ENCODE measurements at regions not wholly inside any gene's neighbourhood (a gene's known extent, or its start where the extent isn't known, plus 50 kb on each side); places are given as distances from the start of the nearest gene placed in this dataset.

DNA sequence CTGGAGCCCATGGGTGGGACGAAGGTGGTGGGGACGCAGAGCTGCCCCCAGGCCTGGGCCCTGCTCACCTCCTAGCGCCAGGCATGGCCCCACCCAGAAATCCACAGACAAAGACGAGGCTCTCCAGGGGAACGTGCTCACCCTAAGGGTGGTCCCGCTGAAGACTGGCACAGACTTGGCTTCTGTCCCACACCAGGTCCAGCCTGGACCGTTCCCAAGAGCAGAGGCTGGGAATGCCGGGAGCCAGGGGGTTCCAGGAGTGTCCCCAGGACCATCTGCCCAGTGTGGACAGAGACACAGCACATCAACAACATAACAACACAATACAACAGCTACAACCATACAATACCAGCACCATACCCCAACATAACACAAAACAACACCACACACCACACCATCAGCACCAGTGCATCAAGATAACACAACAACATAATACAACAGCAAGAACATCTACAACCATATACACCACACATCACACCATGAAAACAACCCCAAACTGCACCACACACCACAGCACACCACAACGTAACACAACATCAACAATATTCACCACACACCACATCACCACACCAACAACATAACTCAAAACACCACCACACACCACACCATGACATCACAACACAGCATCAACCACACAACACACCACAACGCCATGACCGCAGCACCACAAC, 329.6 kb downstream of the ADGRD1 start:
- no peak for TF ChIP-seq GATA3 (IDR thresholded peaks at IDR 0.05; ENCODE audit: low read depth, low read length)
- no peak for TF ChIP-seq GATA2 (IDR thresholded peaks at IDR 0.05; ENCODE audit: low read depth, low read length)

DNA sequence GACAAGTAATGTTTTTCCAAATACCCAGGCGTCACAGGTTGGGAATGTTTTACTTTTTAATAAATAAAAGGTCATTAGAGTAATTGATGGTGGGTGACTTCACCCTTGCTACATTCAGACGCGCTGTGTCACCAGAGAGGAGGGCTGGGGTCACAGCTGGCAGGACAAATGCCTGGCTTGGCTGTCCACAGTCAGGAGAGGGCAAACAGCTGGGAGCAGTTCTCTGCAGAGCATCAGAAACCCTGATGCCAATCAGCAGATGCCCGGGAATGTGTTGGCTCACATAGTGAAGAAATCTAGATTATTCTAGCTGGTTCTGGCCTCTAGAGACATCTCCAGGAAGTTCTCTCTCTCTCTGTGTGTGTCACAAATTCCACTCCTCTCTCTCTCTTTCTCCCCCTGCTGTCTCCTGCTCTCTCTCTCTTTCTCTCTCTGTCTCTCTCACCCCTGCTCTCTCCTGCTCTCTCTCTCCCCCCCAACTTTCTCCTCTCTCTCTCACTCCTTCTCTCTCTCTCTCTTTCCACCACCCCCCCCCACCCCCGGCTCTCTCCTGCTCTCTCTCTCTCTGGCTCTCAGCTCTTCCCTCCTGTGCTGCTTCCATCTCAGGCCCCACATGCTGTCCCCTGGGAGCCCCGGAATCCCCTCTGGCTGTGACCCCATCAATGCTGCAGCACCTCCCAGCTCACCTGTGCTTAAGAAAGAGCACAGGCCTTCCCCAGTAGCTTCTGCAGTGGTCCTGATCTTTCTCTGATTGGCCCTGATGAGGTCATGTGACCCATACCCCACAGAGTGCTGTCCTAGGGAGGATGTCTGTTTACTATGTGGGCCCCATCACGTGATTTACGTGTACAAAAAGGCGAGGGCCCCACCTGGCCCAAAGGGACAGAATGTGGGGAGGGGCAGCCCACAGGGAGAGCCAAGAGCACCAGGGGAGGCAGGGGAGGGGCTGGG, 331.5 kb downstream of the ADGRD1 start:
- peak; percentile 44 for TF ChIP-seq GATA2 (IDR thresholded peaks at IDR 0.05; ENCODE audit: low read depth, low read length)

DNA sequence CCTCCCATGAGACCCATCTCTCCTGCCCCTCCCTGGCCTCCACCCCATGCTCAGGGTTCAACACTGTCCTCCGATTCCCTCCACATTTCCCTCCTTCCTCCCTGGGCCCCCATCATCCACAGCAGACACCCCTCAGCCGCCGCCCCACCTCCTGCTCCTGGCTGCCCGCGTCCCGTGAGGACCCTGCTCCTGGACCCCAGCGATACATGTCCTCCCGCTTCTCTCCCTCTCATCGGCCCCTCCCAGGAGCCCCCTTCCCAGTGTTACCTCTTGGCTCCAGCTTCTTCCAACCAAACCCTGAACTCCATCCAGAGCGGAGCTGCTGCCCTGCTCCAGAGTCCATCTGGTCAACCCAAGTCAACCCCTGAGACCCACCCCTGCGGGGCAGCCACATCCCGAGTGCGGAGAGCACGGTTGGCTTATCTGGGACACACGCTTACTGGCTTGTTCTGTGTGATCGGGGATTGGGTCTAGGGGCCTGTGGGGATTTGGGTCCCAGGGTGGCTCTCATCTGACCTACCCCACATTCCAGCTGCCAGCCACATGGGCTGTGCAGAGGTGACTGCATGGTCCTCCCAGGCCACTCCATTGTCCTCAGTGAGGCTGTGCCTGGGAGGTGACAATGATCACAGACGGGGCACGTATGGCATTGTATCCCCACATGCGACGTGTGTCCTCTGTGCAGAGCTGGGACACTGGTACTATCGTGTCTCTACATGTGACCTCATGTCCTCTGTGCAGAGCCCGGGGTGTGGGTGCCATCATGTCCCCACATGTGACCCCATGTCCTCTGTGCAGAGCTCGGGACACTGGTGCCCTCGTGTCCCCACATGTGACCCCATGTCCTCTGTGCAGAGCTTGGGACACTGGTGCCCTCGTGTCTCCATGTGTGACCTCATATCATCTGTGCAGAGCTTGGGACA, 333.6 kb downstream of the ADGRD1 start:
- no peak for TF ChIP-seq GATA2 (IDR thresholded peaks at IDR 0.05; ENCODE audit: low read depth, low read length)
- no peak for TF ChIP-seq GATA3 (IDR thresholded peaks at IDR 0.05; ENCODE audit: low read depth, low read length)

DNA sequence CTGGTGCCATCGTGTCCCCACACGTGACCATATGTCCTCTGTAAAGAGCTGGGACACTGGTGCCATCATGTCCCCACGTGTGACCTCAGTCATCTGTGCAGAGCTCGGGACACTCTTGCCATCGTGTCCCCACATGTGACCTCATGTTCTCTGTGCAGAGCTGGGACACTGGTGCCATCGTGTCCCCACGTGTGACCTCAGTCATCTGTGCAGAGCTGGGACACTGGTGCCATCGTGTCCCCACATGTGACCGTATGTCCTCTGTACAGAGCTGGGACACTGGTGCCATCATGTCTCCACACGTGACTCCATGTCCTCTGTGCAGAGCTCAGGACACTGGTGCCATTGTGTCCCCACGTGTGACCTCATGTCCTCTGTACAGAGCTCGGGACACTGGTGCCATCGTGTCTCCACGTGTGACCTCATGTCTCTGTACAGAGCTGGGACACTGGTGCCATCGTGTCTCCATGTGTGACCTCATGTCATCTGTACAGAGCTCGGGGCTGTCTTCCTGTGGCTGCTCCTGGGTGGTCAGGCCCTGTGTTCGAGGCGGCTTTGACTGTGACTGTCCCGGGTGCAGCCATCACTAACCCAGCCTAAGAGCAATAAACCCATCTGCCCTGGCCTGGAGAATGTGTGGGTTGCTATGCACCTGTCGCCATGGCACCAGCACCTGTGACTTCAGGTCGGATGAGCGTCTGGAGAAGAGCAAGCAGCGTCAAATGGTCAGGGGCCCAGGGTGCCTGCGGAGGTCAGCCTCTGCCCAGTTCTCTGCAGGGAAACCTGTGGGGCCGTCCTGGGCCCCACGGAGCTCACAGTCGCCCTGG, 334.4 kb downstream of the ADGRD1 start:
- TF ChIP-seq GATA2 (IDR thresholded peaks at IDR 0.05; ENCODE audit: low read depth, low read length) (no peak), GATA3 (IDR thresholded peaks at IDR 0.05; ENCODE audit: low read depth, low read length) (no peak)

- no peak for TF ChIP-seq GATA2 (IDR thresholded peaks at IDR 0.05; ENCODE audit: low read depth, low read length)
- TF ChIP-seq GATA3 (IDR thresholded peaks at IDR 0.05; ENCODE audit: low read depth, low read length), result no peak
Observed at GRCh38 chr12:131290255-131290959, 336.7 kb downstream of the ADGRD1 start.

- TF ChIP-seq GATA2 (IDR thresholded peaks at IDR 0.05; ENCODE audit: low read depth, low read length) (no peak), GATA3 (IDR thresholded peaks at IDR 0.05; ENCODE audit: low read depth, low read length) (no peak)
Observed at GRCh38 chr12:131309700-131310099, 356.0 kb downstream of the ADGRD1 start.

DNA sequence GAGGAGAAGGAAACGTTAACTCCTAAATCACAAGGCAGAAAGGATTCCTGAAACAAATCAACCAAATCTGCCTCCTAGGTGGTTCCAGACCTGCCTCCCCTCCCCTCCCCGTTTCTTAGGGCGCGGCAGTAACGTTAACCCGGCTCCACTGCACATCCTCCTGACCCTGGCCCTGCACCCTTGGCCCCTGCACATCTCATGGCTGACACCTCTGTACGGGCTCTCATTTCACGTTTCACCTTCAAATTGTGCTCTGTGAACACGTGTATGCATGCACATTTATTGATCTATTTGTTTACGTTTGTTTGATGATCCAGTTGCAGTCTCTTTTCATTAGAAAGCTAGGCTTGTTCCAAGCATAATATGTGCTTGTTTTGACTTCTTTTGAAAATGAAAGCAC, 358.1 kb downstream of the ADGRD1 start:
- no peak for TF ChIP-seq GATA3 (IDR thresholded peaks at IDR 0.05; ENCODE audit: low read depth, low read length)
- TF ChIP-seq GATA2 (IDR thresholded peaks at IDR 0.05; ENCODE audit: low read depth, low read length), result no peak

GRCh38 chr12:131312793-131313545, 359.3 kb downstream of the ADGRD1 start:
- TF ChIP-seq GATA3 (IDR thresholded peaks at IDR 0.05; ENCODE audit: low read depth, low read length) (no peak), GATA2 (IDR thresholded peaks at IDR 0.05; ENCODE audit: low read depth, low read length) (no peak)

DNA sequence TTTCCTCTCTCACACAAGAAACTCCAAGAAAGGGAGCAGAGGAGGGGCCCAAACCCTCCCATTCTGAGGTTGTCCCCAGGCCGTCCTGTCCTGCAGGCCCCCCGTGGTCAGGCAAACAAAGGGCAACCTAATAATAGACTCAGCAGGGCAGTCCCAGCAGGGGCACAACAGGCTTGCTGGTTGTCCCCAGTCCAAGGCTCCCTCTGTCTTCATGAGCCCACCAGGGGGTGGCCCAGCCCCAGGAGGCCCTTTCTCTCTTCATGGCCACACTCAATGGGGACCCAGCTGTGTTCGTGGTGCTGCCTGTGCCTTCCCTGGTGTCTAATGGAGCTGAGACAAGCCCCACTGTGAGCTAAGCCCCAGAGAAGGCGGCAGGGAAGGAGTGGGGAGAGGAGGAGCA, 359.9 kb downstream of the ADGRD1 start:
- no peak for TF ChIP-seq GATA3 (IDR thresholded peaks at IDR 0.05; ENCODE audit: low read depth, low read length)

DNA sequence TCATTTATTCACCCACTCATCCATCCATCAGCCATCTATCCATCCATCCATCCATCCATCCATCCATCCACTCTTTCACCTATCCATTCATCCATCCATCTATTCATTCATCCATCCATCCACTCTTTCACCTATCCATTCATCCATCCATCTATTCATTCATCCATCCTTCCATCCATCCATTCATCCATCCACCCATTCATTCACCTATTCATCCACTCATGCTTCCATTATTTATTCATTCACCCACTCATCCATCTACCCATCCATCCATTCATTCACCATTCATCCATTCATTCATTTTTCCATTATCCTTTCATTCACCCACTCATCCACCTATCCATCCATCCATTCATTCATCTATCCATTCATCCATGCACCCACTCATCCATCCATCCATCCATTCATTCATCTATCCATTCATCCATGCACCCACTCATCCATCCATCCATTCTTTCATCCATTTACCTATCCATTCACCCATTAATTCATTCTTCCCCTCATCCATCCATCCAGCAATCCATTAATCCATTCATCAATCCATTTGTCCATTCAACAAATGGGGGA, 360.9 kb downstream of the ADGRD1 start:
- TF ChIP-seq GATA2 (IDR thresholded peaks at IDR 0.05; ENCODE audit: low read depth, low read length) (no peak), GATA3 (IDR thresholded peaks at IDR 0.05; ENCODE audit: low read depth, low read length) (no peak)

DNA sequence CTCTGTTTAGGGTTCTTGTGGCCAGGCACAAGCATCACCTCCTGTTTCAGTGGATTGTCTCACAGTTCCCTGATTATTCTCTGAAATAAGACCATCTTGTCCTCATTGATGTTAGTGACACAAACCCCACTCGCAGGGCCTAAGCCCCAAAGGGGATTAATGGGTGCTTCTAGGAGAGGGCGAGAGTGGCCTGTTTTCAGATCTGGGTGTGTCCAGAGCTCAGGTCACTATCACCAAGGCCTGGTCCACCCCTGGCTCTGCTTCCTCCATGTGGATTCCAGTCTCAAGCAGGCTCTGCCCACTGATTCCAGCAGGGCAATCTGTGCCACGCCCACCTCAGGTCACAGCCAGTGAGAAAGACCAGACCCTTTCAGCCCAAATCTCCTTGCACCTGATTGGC, 361.9 kb downstream of the ADGRD1 start:
- no peak for TF ChIP-seq GATA2 (IDR thresholded peaks at IDR 0.05; ENCODE audit: low read depth, low read length)
- no peak for TF ChIP-seq GATA3 (IDR thresholded peaks at IDR 0.05; ENCODE audit: low read depth, low read length)

- no peak for TF ChIP-seq GATA2 (IDR thresholded peaks at IDR 0.05; ENCODE audit: low read depth, low read length)
- no peak for TF ChIP-seq GATA3 (IDR thresholded peaks at IDR 0.05; ENCODE audit: low read depth, low read length)
Observed at GRCh38 chr12:131316388-131316787, 362.7 kb downstream of the ADGRD1 start.
